ENCODE measurements at regions not wholly inside any gene's neighbourhood (a gene's known extent, or its start where the extent isn't known, plus 50 kb on each side); places are given as distances from the start of the nearest gene placed in this dataset.
"Not testable (repeated sequence)": the region's sequence is repeated elsewhere in the genome, so short reads cannot be mapped to it uniquely, and the experiment has no call there.

DNA sequence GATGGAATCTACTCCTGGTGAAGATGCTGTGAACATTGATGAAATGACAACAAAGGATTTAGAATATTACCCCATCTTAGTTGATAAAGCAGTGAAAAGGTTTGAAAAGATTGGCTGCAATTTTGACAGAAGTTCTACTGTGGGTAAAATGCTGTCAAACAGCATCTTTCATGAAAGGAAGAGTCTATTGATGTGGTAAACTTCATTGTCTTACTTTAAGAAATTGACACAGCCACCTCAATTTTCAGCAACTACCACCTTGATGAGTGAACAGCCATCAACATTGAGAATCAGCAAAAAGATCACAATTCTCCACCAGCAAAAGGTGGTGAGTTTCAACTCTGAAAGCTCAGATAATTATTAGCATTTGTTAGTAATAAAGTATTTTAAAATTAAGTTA is 310.3 kb upstream of the RBMS1 start:
- DNase-seq (ENCODE audit: low read depth), result no peak

DNA sequence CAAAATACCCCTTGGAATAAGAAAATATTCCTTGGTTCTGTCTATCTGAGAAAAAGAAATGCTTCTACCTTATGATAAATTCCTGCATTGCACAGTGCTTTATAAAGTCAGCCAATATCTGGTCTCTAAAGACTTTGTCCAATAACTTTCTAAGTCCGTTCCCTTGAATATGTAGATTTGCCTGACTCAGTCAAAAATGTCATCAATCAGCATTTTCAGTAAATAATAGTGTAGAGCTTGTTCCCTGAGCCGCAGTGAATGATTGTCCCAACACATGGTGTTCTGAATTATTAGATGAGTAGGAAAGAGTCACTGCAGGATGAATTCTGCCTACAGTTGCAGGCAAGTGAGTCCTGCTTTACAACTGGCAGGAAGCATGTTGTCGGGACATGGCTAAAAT is 316.8 kb upstream of the RBMS1 start:
- no peak for DNase-seq (ENCODE audit: low read depth)

DNA sequence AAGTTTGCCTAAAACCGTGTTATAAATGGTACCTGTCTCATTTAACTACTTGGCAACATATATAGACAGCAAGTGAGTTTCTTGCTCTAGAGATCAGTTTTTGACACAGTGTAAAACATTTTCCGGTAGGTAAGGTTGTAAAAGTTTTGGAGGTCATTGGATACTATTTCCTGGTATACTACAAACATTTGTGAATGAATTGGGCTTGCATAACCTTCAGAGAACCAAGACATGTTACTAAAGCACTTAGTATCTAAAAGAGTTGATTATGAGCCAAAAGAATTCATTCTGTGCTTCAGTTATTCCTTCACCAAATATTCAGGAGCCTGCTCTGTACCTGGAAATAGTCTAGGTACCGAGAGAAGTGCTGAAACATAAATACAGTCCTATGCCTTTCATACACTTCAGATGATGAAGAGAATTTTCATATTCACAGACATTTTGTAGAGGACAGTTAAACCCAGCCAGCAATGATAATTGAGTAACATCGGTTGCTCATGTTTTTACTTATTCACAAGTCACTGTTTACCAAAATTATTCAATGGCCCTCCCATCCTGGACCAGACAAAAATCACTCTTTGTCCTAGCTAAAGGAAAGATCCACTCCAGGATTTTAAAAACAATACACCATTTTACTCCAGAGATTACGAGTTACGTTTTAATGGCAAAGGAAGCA is 319.4 kb upstream of the RBMS1 start:
- no peak for DNase-seq (ENCODE audit: low read depth)

DNA sequence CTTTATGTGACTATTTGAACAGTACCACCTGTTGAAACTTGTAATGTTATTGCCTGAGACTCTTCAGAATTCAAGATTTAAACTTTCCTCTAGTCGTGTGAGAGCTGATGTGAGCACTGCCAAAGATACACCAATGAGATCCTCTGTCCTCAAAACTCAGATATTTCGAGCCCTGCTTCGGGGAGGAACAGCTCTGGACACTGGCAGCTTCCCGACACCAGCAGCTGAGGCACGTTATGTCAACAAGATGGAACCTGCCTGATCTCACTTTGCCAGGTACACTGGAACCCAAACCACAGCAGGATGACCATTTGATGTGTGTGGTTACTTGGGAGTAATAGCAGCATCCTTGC is 319.9 kb upstream of the RBMS1 start:
- no peak for DNase-seq (ENCODE audit: low read depth)

DNA sequence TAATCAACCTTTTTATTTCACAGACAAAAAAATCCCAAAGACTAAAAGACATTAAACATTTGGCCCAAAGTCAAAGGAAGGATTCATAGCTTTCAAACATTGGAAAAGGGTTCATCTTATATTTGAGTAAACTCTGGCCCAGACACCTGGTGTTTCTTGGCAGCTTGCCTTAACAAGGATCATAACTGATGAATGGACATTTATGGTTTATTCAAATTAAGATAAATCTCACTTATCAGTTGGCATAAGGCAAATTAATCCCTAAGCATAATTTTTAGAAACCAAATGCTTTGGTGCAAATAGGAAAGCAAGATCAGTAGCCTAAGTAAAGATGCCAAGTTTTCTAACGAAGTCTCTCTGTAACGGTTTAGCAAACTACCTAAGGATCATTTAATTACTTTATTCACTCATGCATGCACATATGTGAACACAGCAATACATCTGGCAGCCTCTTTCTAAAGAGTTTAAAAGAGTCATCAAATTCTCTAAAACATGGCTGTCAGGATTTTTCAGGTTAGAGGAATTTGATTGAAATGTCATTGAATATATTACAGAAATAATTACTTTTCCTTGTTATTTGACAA is 323.4 kb upstream of the RBMS1 start:
- DNase-seq (ENCODE audit: low read depth), result no peak

DNA sequence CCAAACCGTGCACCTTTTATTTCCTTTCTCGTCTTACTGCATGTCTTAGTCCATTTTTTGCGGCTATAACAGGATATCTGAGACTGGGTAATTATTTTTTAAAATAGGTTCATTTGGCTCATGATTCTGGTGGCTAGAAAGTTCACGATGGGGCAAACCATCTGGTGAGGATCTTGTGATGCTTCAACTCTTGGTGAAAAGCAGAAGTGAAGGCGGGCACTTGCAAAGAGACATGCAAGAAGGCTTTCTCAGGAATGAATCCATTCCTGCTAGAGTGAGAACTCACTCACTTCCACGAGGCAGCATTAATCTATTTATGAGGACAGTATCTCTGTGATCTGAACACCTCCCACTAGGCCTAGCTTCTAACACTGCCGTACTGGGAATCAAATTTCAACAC is 327.1 kb upstream of the RBMS1 start:
- no peak for DNase-seq (ENCODE audit: low read depth)

DNA sequence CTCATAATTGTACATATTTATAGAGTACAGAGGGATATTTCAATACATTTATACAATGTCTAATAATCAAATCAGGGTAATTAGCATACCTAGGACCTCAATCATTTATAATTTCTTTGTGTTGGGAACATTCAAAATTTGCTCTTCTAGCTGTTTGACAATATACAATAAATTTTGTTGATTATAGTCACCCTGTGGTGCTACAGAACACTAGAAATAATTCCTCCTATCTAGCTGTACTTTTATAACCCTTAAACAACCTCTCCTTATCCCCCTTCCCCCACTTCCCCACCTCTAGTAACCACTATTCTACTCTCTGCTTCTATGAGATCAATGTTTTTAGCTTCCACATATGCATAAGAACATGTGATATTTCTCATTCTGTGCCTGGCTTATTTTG is 328.4 kb upstream of the RBMS1 start:
- no peak for DNase-seq (ENCODE audit: low read depth)

DNA sequence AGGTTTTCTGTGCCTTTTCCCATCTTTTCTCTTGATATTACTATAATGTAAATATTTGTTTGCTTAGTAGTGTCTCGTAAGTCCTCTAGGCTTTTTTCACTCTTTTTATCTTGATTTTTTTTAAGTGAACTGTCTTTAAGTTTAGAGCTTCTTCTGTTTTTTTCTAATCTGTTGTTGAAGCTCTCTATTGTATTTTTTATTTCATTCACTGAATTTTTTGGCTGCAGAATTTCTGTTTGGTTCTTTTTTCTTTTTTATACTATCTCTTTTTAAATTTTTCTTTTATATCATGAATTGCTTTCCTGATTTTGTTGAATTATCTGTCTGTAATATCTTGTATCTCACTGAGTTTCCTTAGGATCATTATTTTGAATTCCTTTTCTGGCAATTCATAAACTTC is 331.8 kb upstream of the RBMS1 start:
- DNase-seq (ENCODE audit: low read depth), result no peak

DNA sequence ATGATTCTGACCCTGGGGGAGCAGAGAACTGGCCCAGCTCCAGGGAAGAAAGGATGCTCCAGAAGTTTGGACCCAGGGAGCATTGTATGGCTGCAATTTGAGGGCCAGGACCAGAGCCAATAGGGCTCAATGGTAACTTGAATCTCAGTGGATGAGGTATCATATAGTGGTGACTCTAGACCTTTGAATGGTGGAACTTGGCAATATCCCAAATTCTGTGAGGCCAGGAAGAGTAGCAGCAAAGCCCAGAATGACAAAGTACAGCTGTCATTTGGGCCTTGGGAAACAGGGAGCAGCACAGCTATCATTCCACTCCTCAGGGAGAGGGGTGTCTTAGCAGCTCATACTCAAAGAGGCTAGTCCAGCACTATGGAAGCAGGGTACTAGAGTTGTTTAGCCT is 332.9 kb upstream of the RBMS1 start:
- no peak for DNase-seq (ENCODE audit: low read depth)

DNA sequence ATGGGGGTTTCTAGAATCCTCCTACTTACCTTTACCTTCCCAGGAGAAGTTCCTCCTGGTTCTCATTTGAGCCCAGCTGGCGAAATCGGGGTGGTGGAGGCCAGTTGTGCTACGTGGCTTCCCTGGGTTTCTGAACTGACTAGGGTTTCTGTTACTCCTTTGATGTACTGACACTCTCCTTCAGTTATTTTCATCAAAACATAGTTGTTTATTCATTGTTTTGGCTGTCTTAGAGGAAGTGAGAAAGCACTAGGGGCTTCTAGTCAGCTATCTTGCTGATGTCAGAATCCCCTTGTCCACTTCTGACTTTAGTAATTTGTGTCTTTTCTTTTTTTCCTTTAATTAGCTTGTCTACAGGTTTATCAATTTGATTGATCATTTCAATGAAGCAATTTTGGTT is 332.2 kb upstream of the TANK start:
- no peak for DNase-seq (ENCODE audit: low read depth)

DNA sequence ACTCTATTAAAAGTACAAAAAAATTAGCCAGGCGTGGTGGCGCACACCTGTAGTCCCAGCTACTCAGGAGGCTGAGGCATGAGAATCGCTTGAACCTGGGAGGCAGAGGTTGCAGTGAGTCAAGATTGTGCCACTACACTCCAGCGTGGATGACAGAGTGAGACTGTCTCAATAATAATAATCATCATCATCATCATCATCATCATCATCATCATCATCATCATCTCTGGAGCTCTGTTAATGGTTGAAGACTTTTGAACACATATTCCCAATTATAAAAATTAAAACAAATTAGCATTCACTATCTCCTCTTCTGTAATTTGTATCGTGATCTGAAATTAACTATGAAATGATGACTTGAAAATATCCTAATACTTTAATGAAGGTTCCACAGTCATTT is 327.8 kb upstream of the TANK start:
- not testable (repeated sequence) for DNase-seq (ENCODE audit: low read depth)

DNA sequence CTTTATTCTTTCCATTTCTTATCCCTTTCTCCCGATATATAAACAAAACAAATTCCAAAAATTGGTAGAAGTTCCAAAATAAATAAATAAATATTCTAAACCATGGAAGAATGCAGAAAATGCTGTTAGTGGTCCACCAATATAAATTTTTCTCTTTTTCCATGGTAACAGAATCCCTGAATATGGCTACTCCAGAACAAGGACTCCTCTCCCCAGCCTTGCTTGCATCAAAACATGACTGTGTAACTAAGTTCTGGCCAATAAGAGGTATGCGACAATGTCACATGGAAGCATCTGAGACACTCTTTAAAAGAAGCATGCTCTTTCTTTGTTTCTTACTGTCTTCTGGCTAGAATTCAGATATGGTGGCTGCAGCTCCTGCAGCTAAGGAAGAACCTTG is 325.1 kb upstream of the TANK start:
- DNase-seq (ENCODE audit: low read depth), result no peak

DNA sequence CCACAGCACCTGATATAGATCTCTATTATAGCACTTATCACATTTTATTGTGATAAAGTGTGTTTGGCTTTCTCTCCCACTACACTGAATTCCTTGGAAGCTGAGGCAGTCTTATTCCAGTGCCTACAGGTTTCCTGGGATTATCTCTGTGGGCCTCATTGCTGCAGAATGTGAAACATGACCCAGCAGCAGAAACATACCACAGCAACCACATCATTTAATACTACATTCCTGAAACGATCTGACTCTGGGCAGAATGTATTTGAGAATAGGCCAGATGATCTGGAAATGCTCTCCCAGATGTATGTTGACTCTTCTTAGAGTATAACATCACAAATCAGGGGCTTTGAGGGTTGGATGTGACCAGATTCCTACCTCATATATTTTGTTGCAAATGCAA is 323.5 kb upstream of the TANK start:
- peak; percentile 80 for DNase-seq (ENCODE audit: low read depth)

DNA sequence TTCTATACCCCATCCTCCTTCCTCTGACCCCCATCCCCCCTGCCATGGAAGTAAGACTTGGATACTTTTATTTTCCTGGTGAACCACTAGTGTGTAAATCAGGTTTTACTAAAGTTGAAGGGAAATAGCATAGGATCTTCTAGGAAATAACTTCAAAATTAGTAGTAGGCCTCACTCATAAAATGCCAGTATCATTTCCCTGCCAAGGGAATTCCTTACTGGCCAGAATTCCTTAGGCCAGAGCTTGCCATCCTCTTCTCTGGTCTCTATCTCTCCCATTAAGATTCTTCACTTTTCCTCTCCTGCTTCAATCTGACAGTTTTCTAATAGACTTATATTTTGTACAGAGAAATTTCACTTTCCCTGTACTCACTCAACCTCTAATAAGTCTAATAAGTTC is 322.8 kb upstream of the TANK start:
- no peak for DNase-seq (ENCODE audit: low read depth)

DNA sequence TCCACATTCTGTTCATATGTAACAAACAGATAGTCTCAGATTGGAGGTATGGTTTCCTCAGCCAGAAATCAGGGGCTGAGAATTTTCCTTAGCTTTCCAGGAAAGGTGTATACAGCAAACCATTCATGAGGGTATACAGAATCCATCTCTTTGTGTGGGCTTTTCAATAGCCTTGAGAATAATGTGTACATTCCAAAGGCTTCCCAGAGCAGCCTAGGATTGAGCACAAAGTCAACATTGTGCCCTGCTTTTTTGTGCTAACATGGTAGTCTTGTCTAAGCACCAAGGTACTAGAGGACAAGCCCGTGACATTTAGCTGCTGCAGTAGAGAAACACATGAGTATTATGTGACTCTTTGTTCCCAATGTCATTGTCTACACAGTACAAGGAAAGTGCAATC is 322.1 kb upstream of the TANK start:
- DNase-seq (ENCODE audit: low read depth), result no peak

DNA sequence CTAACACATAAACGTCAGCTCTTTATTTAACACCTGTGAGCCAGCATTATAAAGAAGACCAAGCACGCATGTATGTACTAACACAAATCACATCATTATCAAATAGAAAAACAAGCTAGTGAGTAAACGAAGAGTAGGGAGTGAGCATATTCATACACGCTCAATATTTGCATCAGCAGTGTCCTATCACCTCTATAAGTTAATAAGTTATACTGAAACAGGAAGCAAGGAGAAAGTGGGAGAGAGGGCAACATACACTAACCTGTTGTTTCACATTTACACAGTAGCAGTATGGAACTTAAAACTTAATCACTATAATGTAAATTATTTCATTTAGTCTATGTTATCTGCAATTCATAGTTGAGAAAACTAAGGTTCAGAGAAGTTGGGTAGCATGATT is 321.5 kb upstream of the TANK start:
- no peak for DNase-seq (ENCODE audit: low read depth)

DNA sequence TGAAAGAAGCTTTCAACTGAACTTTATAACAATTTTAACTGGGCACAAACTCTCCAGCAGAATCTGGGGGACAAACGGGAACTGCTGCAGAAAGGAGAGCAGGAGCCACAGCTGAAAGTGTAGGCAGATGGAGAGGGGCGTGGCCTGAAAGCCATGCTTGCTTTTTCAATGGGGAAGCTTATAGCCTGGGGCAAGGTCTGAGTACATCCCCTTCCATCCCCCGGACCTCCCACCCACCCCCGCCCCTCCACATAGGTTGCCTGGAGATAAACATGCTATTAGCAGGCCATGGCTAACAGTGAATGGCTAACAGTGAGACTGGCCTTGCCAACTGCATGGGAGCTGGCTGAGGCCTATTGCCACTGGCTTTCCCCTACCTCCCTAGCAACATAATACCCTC is 317.9 kb upstream of the TANK start:
- DNase-seq (ENCODE audit: low read depth), result no peak

DNA sequence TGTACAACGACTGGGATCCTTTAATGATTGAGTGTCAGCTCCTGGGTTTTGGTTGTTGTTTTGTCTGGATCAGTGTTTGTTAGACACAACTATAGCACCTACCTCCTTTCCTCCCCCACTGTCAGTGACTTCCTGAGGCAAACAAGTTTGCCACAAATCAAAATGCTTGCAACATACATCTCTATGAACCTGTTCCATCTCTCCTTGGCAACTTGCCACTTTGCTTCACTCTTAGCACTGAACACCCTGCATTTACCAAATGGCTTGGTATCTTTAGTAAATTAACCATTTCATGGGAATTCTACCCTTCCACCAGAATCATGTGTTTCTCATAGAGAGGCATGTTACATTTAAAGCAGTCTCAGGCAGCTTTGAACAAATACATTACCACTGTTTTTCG is 301.1 kb upstream of the TANK start:
- no peak for DNase-seq (ENCODE audit: low read depth)

DNA sequence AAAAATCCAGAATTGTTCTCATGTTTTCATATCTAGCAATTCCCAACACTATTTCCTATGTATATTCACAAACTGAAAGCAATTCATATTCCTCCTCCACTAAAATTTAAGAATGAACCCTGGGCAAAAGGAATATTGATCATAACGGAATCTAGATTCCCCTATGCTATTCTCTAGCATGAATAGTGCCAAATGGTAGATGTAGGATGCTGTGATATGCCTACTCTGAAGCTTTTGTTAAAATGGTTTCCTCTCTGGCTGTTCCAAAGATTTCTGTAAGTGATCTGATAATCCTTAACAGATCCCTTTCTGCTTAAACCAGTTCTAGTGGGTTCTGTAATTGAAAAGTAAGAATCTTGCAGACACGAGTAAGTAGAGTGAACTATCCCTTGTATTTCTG is 298.0 kb upstream of the TANK start:
- DNase-seq (ENCODE audit: low read depth), result no peak

DNA sequence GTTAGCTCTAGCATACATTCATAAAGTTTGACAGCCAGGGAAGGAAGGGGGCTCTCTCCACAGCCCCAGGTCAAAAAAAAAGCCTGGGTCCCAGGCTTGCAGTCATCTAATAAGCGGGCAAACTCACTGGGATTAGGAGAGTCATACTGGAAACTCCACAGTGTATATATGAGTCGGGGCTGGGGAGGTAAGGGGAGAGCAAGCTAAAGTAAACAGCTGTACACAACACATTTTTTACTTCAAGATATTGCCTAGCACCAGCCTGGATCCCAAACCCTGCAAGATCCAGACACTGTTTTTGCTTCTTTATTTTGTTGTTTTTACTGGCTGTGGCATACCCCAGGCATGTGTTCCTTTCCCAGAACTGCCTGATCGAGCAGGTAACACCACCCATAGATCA is 291.3 kb upstream of the TANK start:
- no peak for DNase-seq (ENCODE audit: low read depth)

DNA sequence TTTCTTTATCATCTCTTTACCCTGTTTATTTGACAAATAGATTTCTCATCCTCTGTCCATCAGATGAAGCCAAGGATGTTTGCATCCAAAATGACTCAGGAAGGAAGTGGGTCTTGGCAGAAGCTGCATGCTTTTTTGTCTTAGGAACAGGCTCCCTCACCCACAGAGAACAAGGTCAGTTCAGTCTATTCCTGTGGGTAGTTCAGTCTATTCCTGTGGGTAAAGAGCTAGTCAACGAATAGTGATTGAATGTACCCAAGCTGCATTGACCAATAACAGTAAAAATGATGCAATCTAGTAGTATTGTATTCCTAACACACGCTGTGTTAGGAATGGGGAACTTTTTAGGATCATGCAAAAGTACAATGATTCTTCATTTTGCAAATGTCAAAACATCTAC is 290.8 kb upstream of the TANK start:
- peak; percentile 89 for DNase-seq (ENCODE audit: low read depth)

DNA sequence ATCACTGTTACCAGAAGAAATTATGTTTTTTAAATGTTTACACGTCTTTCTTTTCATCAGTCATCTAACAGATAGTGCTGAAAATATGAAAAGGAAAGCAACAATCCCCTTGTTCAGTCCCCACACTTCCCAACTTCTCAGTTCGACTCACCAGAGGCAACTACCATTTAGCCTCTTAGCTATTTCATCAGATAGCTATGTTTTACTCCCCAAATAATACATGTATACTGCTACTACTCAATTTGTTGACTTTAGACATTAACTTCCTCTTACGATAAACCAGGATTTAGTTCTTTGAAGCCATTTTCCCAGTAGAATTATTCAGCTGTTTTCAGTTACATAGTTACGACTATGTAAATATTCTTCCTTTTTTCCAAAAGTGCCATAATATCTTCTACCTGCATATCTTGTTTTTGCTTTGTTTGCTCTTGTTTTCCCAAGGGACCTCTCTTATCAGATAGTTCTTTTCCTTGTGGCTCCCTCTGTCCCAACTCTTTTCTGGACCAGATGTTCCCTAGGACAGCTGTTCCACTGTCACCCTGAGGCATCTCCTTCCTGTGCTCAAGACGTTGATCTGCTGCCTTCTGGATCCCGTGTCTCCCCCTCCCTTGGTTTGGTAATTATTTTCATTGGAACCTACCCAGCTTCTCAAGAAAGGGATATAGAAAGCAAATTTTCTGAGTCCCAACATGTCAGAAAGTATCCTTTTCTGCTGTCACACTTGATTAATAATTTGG is 289.3 kb upstream of the TANK start:
- no peak for DNase-seq (ENCODE audit: low read depth)

DNA sequence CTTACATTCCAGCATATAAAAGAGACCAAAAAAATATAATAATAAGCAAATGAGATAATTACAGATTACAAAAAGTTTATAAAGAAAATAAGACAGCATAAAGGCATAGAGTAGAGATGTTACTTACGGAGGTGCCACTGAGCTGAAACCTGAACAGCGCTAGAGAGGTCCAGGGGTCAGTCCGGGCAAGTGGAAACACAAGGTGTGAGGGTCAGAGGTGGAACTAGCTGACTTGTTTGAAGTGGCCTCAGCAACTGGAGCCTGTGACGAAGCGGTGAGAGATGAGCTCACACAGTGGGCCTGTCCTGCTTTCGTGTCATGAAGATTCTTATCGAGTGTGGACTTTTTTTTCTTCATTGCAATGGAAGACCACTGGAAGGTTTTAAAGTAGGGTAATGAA is 288.3 kb upstream of the TANK start:
- no peak for DNase-seq (ENCODE audit: low read depth)

DNA sequence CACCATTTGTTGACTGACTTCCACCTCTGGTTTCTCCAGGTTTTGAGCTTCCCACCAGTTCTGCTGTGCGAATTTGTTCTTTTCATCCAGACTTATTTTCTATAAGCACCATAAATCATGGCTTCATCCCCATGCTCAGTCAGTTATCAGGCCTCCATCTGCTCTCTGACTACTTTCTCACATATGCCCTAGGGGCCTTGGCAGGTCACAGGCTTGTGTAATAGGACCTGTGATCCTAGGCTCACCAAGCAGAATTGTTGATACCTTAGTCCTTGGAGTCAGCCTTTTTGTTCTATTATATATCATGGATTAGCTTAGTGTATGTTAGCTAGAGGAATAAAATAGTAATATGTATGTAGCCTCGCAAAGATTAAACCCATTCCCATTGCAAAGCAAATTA is 284.2 kb upstream of the TANK start:
- no peak for DNase-seq (ENCODE audit: low read depth)

Data from renal cortical epithelial cell (primary cell).